ENCODE measurements at regions not wholly inside any gene's neighbourhood (a gene's known extent, or its start where the extent isn't known, plus 50 kb on each side); places are given as distances from the start of the nearest gene placed in this dataset.
"Not testable (repeated sequence)": the region's sequence is repeated elsewhere in the genome, so short reads cannot be mapped to it uniquely, and the experiment has no call there.

DNA sequence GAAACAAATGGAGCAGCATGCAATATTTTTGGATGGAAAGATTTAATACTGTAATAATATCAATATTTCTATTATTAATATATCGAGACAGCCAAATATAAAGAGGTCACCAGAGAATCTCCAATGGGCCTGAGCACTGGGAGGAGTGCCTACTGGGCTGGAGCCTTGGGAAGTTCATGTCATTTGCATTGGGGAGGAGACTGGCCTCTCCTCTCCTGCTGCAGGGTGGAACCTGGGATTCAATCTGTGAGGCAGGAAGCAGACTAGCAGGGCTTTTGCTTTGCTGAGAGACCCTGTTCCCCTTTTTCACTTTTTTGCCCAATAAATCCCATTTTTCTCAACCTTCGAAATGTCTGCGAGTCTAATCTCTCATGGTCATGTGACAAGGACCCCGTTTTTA lies 390.6 kb upstream of the CYRIA start:
- intact Hi-C loops (cut with DNase I) = no loop called here
- no peak for DNase-seq (ENCODE audit: low spot score)

DNA sequence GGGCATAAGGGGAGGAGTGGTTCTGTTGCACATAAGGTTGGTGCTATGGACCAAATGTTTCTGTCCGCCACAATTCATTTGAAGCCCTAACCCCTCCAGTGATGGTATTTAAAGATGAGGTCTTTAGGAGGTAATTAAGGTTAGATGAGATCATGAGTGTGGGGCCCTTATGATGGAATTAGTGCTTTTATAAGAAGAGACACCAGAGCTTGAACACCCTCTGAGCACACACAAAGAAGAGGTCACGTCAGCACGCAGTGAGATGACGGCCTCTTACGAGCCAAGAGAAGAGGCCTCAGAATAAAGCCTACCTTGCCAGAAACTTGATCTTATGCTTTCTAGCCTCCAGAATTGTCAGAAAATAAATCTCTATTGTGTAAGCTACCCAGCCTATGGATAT lies 386.4 kb upstream of the CYRIA start:
- intact Hi-C loops (cut with DNase I) = no loop called here
- no peak for DNase-seq (ENCODE audit: low spot score)

DNA sequence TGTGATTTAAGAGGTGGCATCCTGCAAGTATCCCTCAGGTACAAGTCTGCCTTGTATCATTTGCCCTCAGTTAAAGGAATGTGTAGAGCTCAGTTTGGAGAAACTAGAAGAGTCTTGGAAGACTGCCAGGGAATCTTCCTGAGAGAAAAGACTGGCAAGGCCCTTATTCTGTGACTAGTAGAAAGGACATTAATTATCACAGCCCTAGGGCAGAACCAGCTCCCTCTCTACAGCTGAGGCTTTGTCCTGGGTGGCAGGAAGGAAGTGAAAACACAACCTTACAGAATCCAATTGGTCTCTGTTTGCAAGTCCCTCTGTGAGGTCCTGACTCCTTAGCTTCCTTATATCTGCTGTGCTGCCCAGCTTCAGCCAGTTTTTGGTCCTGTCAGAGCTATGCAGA lies 385.9 kb upstream of the CYRIA start:
- DNase-seq (ENCODE audit: low spot score) = no peak
- intact Hi-C loops (cut with DNase I) = no loop called here

DNA sequence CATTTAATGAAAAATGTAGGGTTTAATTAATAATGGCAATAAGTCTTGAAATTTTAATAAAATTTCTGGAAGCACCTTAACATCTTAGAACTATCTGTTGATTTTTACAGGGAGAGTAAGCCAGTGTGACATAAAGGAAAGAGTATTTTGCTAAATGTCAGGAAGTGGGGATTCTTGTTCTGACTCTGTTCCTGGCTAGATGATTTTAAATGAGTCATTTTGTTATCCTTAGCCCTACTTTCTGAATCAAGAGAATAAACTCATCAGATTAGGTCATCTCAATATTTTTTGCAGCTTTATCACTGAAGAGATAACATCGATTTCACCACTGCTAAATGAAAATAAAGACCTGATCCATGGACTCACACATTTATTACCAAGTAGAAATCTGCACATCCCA lies 377.5 kb upstream of the CYRIA start:
- DNase-seq (ENCODE audit: low spot score) = no peak
- intact Hi-C loops (cut with DNase I) = no loop called here

DNA sequence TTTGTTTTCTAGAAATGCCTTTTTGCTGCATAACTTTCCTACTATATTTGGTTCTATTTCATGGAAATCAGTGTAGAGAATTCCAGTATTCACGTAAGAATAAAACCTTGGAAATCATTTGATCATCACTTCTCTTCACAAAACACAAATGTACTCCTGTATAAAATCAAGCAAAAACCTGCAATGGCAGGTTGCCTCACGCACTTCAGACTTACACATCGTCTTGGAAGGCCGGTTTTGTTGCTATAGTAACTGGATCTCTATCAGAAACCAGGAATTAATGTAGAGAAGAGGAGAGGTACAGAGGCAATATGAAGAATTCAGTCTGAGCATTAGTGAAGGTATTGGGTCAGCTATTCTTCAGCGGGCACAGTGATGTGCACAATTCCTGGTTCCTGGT lies 370.7 kb upstream of the CYRIA start:
- DNase-seq (ENCODE audit: low spot score) = no peak
- intact Hi-C loops (cut with DNase I) = no loop called here

DNA sequence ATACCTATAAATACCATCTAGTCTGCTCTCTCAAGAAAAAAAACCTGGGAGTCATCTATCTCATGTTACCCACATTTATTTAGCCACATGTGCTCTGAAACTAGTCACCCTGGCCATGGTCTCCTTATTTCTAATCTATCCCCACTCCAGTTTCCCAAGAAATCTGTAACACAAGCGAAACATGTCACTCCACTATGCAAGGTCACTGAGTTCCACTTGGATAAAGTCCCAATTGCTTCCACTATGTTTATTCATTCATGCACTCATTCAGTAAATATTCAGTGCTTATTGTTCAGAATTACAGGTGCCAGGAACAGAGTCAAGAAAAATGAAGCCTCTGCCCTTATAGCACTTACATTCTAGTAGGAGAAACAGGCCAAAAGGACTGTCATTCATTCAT lies 369.4 kb upstream of the CYRIA start:
- intact Hi-C loops (cut with DNase I) = no loop called here
- no peak for DNase-seq (ENCODE audit: low spot score)

DNA sequence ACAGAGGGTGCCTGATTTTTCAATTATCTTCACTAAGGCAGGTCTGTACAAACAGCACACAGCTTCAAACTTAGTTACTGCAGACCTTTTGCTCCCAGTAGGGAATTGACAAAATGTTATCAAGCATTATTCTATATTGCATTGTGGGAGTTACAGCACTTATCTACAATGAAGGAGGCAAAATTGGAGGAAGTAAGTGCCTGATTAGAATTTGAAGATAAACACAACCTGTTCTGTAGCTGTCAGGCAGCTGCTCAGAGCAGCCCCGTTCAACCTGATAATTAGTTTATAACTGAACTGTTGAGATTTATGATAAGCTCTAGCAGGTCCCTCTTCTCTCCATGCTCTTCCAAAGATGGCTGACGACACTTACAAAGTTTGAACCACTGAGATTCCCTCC lies 364.4 kb upstream of the CYRIA start:
- no peak for DNase-seq (ENCODE audit: low spot score)
- intact Hi-C loops (cut with DNase I) = no loop called here

DNA sequence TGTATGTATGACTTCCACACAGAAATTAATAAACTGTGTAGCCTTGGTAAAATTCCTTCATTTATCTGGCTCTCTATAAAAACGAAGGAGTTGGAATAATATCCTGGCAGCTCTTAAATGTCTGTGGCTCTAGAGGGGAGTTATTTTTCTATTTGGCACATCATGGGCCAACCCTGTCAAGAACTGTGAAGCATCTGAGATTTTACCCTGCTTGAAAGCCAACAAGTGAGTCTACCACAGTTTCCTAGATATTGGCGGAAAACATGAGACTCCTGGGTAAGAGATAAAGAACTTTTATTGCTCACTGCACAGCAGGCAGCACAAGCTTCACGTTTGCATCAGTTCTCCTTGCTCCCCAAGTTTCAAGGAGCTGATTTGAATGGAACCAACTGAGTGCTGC lies 346.7 kb upstream of the CYRIA start:
- no peak for DNase-seq (ENCODE audit: low spot score)
- intact Hi-C loops (cut with DNase I) = no loop called here

DNA sequence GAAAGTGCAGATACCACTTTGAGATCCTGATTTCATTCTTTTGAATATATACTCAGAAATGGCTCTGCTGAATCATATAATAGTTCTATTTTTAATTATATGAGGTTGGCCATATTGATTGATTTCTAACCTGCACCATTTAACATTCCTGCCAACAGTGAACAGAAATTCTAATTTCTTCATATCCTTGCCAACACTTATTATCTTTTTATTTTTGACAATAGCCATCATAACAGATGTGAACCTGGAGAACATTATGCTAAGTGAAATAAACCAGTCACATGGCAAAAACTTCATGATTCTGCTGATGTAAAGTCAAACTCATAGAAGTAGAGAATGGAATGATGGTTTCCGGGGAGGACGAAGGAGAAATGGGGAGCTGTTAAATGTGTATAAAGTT lies 344.5 kb upstream of the CYRIA start:
- intact Hi-C loops (cut with DNase I) = no loop called here

GRCh38 chr2:17000184-17000482 lies 334.5 kb upstream of the CYRIA start:
- intact Hi-C loops (cut with DNase I) = no loop called here
- no peak for DNase-seq (ENCODE audit: low spot score)

More for the DNA sequence above, 344.5 kb upstream of the CYRIA start:
- no peak for DNase-seq (ENCODE audit: low spot score)

DNA sequence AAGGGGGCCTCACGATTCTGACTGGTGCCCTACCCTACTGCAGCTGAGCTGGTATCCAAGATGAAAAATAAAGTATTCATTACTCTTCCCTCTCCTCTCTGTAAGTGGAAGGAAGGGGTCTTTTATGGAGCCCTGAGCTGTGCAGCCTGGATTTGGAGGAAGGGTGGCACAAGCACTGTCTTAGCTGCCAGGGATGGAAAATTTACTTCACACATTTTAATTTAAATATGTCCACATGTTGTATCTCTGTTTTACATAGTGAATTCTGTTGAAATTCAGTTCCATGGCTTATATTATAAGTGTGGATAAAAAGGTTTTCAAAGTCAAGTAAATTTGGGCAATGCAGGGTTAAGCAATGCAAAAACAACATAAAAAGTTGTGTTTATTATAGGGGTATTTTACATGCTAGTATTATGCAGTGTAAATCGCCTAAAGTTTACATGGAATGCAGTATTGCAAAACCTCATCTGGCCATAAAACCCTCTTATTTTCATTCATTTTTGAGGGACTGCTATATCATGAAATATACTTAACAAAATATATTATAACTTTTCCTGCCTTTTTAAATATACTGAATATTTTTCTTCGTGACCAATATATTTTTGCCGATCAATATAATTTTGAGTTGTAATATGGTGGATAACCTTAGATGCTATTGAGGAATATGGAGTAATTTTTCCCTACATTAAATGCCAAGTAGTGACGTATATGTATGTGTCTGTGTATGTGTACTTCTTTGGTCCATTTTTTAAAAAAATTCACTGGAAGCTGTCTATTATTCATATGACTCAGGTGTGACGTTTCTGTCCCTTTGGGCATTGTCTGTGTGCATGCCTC lies 333.9 kb upstream of the CYRIA start:
- intact Hi-C loops (cut with DNase I) = no loop called here
- DNase-seq (ENCODE audit: low spot score) = no peak

DNA sequence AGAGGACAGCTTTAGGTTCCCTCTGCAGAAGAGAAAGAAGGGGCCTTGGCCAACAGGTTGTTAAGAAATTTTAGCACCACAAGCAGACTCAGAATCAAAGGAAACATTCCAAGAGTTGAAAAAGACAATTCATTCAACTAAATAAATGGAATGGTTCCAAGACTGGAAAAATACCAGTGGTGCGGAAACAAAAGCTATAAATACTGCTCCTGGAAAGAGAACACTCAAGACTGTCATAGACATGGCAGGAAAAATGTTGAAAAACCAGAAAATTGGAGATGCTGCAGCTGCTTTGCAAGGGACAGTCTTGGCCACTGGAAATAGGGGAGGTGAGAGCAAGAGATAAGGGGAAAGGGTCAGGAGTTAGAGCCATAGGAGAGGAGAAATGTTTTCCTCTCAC lies 312.7 kb upstream of the CYRIA start:
- no peak for DNase-seq (ENCODE audit: low spot score)
- intact Hi-C loops (cut with DNase I) = no loop called here

- intact Hi-C loops (cut with DNase I) = no loop called here
- no peak for DNase-seq (ENCODE audit: low spot score)
Observed at GRCh38 chr2:16974688-16975087, 309.1 kb upstream of the CYRIA start.

DNA sequence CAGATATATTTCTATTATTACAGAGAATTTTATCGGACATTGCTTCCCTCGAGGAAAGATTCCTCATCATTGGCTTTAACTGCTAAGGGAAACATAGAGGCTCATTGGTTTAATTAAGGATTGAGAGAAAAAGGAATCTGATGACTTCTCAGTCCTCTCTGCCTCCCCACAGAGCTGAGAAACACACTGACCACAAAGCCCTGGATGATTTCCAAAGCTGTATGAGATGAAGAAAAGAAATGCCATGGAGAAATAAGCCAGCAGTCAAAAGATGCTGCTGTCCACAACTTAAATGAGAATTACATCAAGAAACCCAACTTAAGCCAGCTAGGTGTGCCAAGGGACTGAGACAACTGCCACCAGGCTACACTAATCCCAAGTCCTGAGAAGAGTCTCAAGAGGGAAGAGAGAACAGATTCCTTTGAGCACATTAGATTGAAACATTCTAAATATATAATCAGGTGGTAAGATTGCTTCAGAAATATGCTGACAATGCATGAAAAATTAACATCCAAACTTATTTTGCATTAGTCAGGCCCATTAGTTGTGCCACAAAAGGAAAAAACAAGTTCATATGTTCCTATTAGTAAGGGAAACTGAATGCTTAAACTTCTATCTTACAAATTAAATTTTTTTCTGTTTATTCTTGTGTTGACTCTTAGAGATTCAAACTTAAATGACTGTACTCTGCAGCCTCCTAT lies 308.1 kb upstream of the CYRIA start:
- no peak for DNase-seq (ENCODE audit: low spot score)
- intact Hi-C loops (cut with DNase I) = no loop called here

DNA sequence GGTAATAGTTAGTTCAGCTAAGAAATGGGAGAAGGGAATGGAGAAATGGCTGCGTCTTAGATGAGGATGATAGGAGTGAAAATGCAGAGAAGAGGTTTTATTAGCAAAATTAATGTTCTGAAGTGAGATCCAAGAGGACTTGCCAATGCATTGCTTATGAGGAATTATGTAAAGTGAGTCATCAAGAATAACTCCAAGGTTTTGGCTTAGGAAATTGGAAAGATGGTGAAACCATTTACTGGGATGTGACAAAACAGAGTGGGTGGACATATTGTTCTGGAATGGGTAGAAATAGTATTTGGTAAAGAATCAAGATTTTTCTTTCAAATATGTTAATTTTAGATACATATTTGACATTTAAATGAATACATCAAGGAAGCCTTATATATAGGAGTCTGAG lies 306.6 kb upstream of the CYRIA start:
- DNase-seq (ENCODE audit: low spot score) = no peak

DNA sequence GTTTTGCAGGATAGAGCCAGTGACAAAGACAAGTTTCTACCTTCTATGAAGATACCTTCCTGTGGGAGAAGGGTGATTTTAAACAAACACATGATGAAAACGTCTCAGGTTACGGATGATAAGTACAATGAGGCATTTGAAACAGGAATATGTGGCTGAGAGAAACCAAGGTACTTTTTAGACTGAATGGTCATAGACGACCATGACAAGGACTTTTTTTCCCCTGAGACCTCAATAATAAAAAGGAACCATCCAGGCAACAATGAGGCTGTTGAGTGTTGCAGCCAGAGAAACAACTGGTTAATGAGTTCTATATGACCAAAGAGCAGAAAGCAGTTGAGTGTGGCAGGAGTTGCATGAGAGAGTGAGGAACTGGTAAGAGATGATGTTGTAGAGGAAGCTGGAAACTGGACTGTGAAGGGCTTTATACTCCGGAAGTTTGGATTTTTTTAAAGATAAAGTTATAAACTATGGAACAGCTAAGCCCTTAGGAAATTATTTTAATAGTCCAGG lies 306.1 kb upstream of the CYRIA start:
- DNase-seq (ENCODE audit: low spot score) = no peak
- intact Hi-C loops (cut with DNase I) = no loop called here

More for the DNA sequence above, 306.6 kb upstream of the CYRIA start:
- intact Hi-C loops (cut with DNase I) = no loop called here

DNA sequence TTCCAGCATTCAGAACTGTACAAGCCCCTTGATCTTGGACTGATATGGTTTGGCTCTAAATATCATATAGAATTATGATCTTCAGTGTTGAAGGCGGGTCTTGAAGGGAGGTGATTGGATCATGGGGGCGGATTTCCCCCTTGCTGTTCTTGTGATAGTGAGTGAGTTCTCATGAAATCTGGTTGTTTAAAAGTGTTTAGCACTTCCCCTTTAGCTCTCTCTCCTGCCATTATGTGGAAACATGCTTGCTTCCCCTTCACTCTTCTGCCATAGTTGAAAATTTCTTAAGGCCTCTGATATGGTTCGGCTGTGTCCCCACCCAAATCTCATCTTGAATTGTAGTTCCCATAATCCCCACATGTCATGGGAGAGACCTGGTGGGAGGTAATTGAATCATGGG lies 305.3 kb upstream of the CYRIA start:
- intact Hi-C loops (cut with DNase I); DNase-seq (ENCODE audit: low spot score): not testable (repeated sequence)

GRCh38 chr2:16962505-16962904 lies 296.9 kb upstream of the CYRIA start:
- no peak for DNase-seq (ENCODE audit: low spot score)
- intact Hi-C loops (cut with DNase I) = no loop called here

DNA sequence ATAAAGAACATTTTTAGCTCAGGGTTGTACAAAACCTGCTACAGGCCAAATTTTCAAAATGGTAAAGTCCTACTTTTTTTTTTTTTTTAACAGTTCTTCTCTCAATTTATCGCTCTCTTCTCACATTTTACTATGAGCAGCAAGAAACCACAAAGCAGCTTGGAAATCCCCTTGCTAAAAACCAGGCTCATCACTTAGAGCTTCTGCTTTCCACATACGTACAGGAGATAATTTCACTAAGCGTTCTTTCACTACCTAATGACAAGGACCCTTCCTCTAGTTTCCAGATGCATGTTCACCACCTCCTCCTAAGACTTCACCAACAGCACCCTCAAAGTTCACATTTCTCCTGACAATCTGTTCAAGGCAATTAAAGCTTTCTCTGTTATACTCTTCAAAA lies 294.9 kb upstream of the CYRIA start:
- DNase-seq (ENCODE audit: low spot score) = no peak
- intact Hi-C loops (cut with DNase I) = no loop called here

DNA sequence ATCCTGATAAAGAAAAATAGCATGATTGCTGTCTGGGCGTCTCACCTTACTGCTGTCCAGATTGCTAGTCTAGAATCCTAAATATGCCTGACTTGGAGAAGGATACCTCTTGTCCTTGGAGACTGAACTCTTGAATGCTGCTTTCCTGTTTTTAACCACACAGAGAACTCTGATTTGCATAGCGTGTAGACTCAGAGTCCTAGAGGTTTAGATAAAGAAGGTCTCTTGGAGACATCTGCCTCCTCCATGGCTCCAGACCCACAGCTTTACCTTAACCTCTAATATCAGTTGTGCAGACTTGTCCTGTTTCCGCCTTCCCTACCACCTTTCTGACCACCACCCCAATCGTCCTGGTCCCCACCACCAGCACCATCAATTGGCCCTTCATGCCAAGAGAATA lies 292.6 kb upstream of the CYRIA start:
- no peak for DNase-seq (ENCODE audit: low spot score)
- intact Hi-C loops (cut with DNase I) = no loop called here

DNA sequence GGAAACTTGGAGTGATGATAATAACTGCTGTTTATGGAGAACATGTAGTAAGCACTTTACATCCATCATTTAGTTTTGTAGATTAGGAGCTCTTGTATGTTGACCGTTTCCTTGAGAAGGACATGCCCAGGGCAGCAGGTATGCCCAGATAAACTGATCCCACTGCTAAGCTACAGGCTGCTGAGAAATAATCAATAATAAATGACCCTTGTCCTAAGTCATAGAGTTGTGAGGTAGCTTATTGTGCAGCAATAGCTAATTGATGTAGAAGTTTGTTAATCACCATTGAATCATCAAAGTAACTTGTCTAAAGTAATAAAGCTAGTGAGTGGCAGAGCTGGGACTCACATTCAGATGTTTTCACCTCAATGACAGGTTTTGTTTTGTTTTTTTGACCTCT lies 287.2 kb upstream of the CYRIA start:
- intact Hi-C loops (cut with DNase I) = no loop called here
- DNase-seq (ENCODE audit: low spot score) = no peak
